CD4-positive, alpha-beta T cell (primary cell): ENCODE measurements at regions not wholly inside any gene's neighbourhood (a gene's known extent, or its start where the extent isn't known, plus 50 kb on each side); places are given as distances from the start of the nearest gene placed in this dataset.

Experiments used
- ATAC-seq: fragments of 200-7000 bp; cut with Tn5 transposase; one replicate; pipeline ENCODE4 v1.10.0; 2022; ENCODE audit warnings: mild to moderate bottlenecking; ENCODE audit not compliant: poor library complexity
- CTCF ChIA-PET: fragments of 350-600 bp; sonication (Branson Sonifier 250); formaldehyde crosslinking; loops from one replicate; lab custom pipeline; 2021; ENCODE audit warnings: antibody characterized with exemption, inconsistent platforms; lab: Charles Lee
- POLR2A ChIA-PET: fragments of 350-600 bp; sonication (Branson Sonifier 250); formaldehyde crosslinking; loops from one replicate; lab custom pipeline; 2021; ENCODE audit warnings: antibody characterized with exemption, inconsistent platforms; lab: Charles Lee
- DNase-seq, 14 experiments: peaks; one replicate each; pipeline ENCODE4 v3.0.0-alpha.2; 2013 to 2020; ENCODE audit warnings: mixed read lengths in 2 of 14
- H3K27ac ChIP-seq, 2 donors: one replicate each; pipeline versions ENCODE4 v1.5.1 to v1.7.0; 2013; ENCODE audit warnings: low read length in 2 of 2, low read depth in 1 of 2, mild to moderate bottlenecking in 1 of 2
- H3K27me3 ChIP-seq, 2 experiments: 1 replicate in 1 of 2; 2 replicates in 1 of 2; pipeline versions ENCODE4 v1.6.1 to v1.7.0; 2013; ENCODE audit warnings: low read length in 2 of 2, control low read depth in 1 of 2, mild to moderate bottlenecking in 1 of 2, moderate library complexity in 1 of 2; ENCODE audit not compliant: insufficient read depth in 2 of 2, control insufficient read depth in 1 of 2
- H3K36me3 ChIP-seq: one replicate; pipeline ENCODE4 v1.6.1; 2013; ENCODE audit warnings: low read length, control low read depth; ENCODE audit not compliant: insufficient read depth
- H3K4me1 ChIP-seq: one replicate; pipeline ENCODE4 v1.6.1; 2013; ENCODE audit warnings: low read length, control low read depth; ENCODE audit not compliant: insufficient read depth
- H3K4me3 ChIP-seq: one replicate; pipeline ENCODE4 v1.5.1; 2013; ENCODE audit warnings: mild to moderate bottlenecking, low read length, moderate library complexity
- H3K9me3 ChIP-seq, 2 experiments: 1 replicate in 1 of 2; 2 replicates in 1 of 2; pipeline versions ENCODE4 v1.6.1 to v1.7.0; 2013; ENCODE audit warnings: low read length in 2 of 2, mild to moderate bottlenecking in 2 of 2, control low read depth in 1 of 2, moderate library complexity in 1 of 2; ENCODE audit not compliant: control insufficient read depth in 1 of 2, insufficient read depth in 1 of 2
- H3K27ac Mint-ChIP-seq: one replicate; pipeline ENCODE4 v1.8.0; 2020; ENCODE audit warnings: mixed read lengths
- H3K27me3 Mint-ChIP-seq: one replicate; pipeline ENCODE4 v1.8.0; 2021; ENCODE audit warnings: mixed read lengths
- H3K36me3 Mint-ChIP-seq: one replicate; pipeline ENCODE4 v1.8.0; 2021; ENCODE audit warnings: low read depth, mixed read lengths
- H3K4me1 Mint-ChIP-seq: one replicate; pipeline ENCODE4 v1.8.0; 2021; ENCODE audit warnings: low read depth, mixed read lengths
- H3K4me3 Mint-ChIP-seq: one replicate; pipeline ENCODE4 v1.8.0; 2020; ENCODE audit warnings: mild to moderate bottlenecking, mixed read lengths
- H3K9me3 Mint-ChIP-seq: one replicate; pipeline ENCODE4 v1.8.0; 2020; ENCODE audit warnings: mixed read lengths
- CTCF ChIP-seq: fragments of 200-600 bp; IDR thresholded peaks from one replicate; pipeline ENCODE4 v1.8.0; 2022; ENCODE audit warnings: antibody characterized with exemption, mild to moderate bottlenecking
- intact Hi-C, 2 experiments: fragments of 100-400 bp; cut with DNase I in 1 of 2; cut with micrococcal nuclease in 1 of 2; formaldehyde crosslinking; loops; one replicate each; pipeline versions ENCODE4 v1.15.1 to v1.9.0; 2023 to 2025; cut with DNase I, micrococcal nuclease

DNA sequence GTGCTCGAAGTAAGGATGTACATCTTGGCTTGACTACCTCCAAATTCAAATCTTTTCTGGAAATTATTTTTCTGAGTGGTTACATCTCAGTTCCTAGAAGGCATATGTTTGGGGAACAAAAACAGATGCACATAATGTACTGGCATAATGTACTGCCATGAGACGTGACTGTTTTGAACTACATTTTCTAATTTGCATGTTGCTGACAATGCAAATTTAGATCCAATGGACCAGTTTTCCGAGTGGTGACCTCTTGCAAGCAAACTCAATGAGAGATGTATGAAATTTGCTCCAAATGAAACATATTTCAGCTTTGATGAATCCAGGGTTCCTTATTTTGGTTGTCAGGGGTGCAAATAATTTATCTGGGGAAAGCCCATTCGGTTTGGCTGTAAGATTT lies 694.3 kb downstream of the GRXCR1 start:
- Mint-ChIP-seq H3K36me3 (no peaks in the 10 kb centered on the region), H3K27me3 (no peaks in the 10 kb centered on the region), H3K9me3 (peaks cover 10% of the 10 kb centered on the region), H3K27ac (no peak overlapping the region), H3K4me1 (no peaks in the 10 kb centered on the region), H3K4me3 (no peak overlapping the region)
- Histone ChIP-seq H3K27ac (no peak overlapping the region), H3K27me3 (no peaks in the 10 kb centered on the region), H3K4me3 (no peak overlapping the region), H3K36me3 (no peaks in the 10 kb centered on the region), H3K4me1 (no peaks in the 10 kb centered on the region), H3K9me3 (peaks cover 0 to 7% of the 10 kb centered on the region in 2 experiments)
- no peak for DNase-seq
- no peak for TF ChIP-seq CTCF
- ChIA-PET POLR2A (no interaction called here), CTCF (no interaction called here)
- ATAC-seq: no peak
- intact Hi-C loops: no loop called here

- Histone ChIP-seq H3K4me3 (no peak overlapping the region), H3K9me3 (peaks cover 0 to 7% of the 10 kb centered on the region in 2 experiments), H3K27me3 (no peaks in the 10 kb centered on the region), H3K36me3 (no peaks in the 10 kb centered on the region), H3K27ac (no peak overlapping the region), H3K4me1 (no peaks in the 10 kb centered on the region)
- ChIA-PET POLR2A (no interaction called here), CTCF (no interaction called here)
- no peaks in the 10 kb centered on the region for H3K4me1 Mint-ChIP-seq
- H3K27ac Mint-ChIP-seq: no peak overlapping the region
- intact Hi-C loops: no loop called here
- DNase-seq (no peak), ATAC-seq (no peak)
- H3K9me3 Mint-ChIP-seq: peaks cover 8% of the 10 kb centered on the region
- no peaks in the 10 kb centered on the region for H3K27me3 Mint-ChIP-seq
- H3K36me3 Mint-ChIP-seq: no peaks in the 10 kb centered on the region
- H3K4me3 Mint-ChIP-seq: no peak overlapping the region
- TF ChIP-seq CTCF: no peak
Measured at GRCh38 chr4:43587758-43588157, 695.2 kb downstream of the GRXCR1 start.

GRCh38 chr4:43607400-43607799 lies 714.9 kb downstream of the GRXCR1 start:
- Histone ChIP-seq H3K27ac (no peak overlapping the region), H3K27me3 (no peaks in the 10 kb centered on the region), H3K4me3 (no peak overlapping the region), H3K9me3 (peaks cover 0 to 3% of the 10 kb centered on the region in 2 experiments), H3K4me1 (no peaks in the 10 kb centered on the region), H3K36me3 (no peaks in the 10 kb centered on the region)
- Mint-ChIP-seq H3K4me3 (no peak overlapping the region), H3K27me3 (no peaks in the 10 kb centered on the region), H3K4me1 (no peaks in the 10 kb centered on the region), H3K36me3 (no peaks in the 10 kb centered on the region), H3K9me3 (peaks cover 11% of the 10 kb centered on the region), H3K27ac (no peak overlapping the region)
- no peak for TF ChIP-seq CTCF
- ATAC-seq: no peak
- DNase-seq: no peak
- intact Hi-C loops: no loop called here
- ChIA-PET POLR2A (no interaction called here), CTCF (no interaction called here)
